SK-N-MC (cell line): ENCODE measurements at regions not wholly inside any gene's neighbourhood (a gene's known extent, or its start where the extent isn't known, plus 50 kb on each side); places are given as distances from the start of the nearest gene placed in this dataset.

Experiments used
- DNase-seq: peaks from one replicate; pipeline ENCODE4 v3.0.0-alpha.2; 2011; ENCODE audit warnings: low read depth, low spot score
- H3K27ac ChIP-seq: fragments of 200-600 bp; sonication (generic); 2 replicates; pipeline ENCODE4 v1.5.1; 2016; ENCODE audit warnings: mixed run types
- H3K36me3 ChIP-seq: fragments of 200-600 bp; sonication (generic); 2 replicates; pipeline ENCODE4 v1.6.1; 2017; ENCODE audit warnings: antibody characterized with exemption, low read length, mixed read lengths; ENCODE audit not compliant: insufficient read depth
- H3K4me3 ChIP-seq: fragments of 200-600 bp; sonication (generic); 2 replicates; pipeline ENCODE4 v1.5.1; 2016
- H3K9ac ChIP-seq: fragments of 200-600 bp; sonication (generic); 2 replicates; pipeline ENCODE4 v1.8.0; 2017; ENCODE audit warnings: mixed run types, mixed read lengths; ENCODE audit not compliant: insufficient read length
- H3K9me3 ChIP-seq: fragments of 200-600 bp; sonication (generic); 2 replicates; pipeline ENCODE4 v1.6.1; 2017; ENCODE audit warnings: low read depth, mild to moderate bottlenecking, antibody characterized with exemption, low read length, moderate library complexity, mixed read lengths
- EZH2 ChIP-seq: fragments of 200-600 bp; sonication (generic); IDR thresholded peaks from one replicate; pipeline ENCODE4 v1.6.1; 2017; ENCODE audit warnings: antibody characterized with exemption
- FOXP2 ChIP-seq: optimal IDR thresholded peaks from 2 replicates; pipeline ENCODE3; 2011; ENCODE audit warnings: mild to moderate bottlenecking, moderate library complexity; ENCODE audit not compliant: insufficient read depth; ENCODE audit errors: extremely low read length, control extremely low read depth
- POLR2AphosphoS5 ChIP-seq: IDR thresholded peaks from 2 replicates; pipeline ENCODE4 v1.6.1; 2012; ENCODE audit warnings: mild to moderate bottlenecking, low read depth, low read length, borderline replicate concordance

GRCh38 chrX:35741142-35741541 is 57.0 kb upstream of the MAGEB16 start:
- no peak for DNase-seq
- H3K4me3 ChIP-seq, result no peak overlapping the region
- no peaks in the 10 kb centered on the region for H3K36me3 ChIP-seq
- H3K9ac ChIP-seq, result no peak overlapping the region
- TF ChIP-seq FOXP2 (no peak), EZH2 (no peak), POLR2AphosphoS5 (no peak)
- no peaks in the 10 kb centered on the region for H3K9me3 ChIP-seq
- no peak overlapping the region for H3K27ac ChIP-seq

GRCh38 chrX:35743331-35743730 is 54.8 kb upstream of the MAGEB16 start:
- no peak overlapping the region for H3K27ac ChIP-seq
- no peak overlapping the region for H3K4me3 ChIP-seq
- TF ChIP-seq EZH2, result no peak
- TF ChIP-seq FOXP2, result no peak
- no peak for TF ChIP-seq POLR2AphosphoS5
- H3K9ac ChIP-seq, result no peak overlapping the region
- no peaks in the 10 kb centered on the region for H3K9me3 ChIP-seq
- H3K36me3 ChIP-seq, result no peaks in the 10 kb centered on the region
- no peak for DNase-seq
